Lung (tissue), 11 donors: ENCODE measurements at regions not wholly inside any gene's neighbourhood (a gene's known extent, or its start where the extent isn't known, plus 50 kb on each side); places are given as distances from the start of the nearest gene placed in this dataset.

Experiments used
- ATAC-seq: fragments of 200-7000 bp; cut with Tn5 transposase; one replicate; pipeline ENCODE4 v1.9.1; 2020; ENCODE audit warnings: moderate number of reproducible peaks; ENCODE audit not compliant: insufficient read depth, low FRiP score
- DNase-seq, 3 donors: peaks; one replicate each; pipeline ENCODE4 v3.0.0-alpha.2; 2013 to 2017
- H3K27ac ChIP-seq, 2 donors: one replicate each; pipeline ENCODE4 v1.5.1; 2013; ENCODE audit warnings: mild to moderate bottlenecking in 2 of 2, moderate library complexity in 2 of 2, control low read depth in 1 of 2, inconsistent platforms in 1 of 2, low read depth in 1 of 2, low read length in 1 of 2
- H3K27me3 ChIP-seq, 3 donors: one replicate each; pipeline ENCODE4 v1.5.1; 2013; ENCODE audit warnings: low read length in 2 of 3; ENCODE audit not compliant: control insufficient read depth in 3 of 3, insufficient read depth in 3 of 3
- H3K36me3 ChIP-seq, 4 donors: one replicate each; pipeline ENCODE4 v1.5.1; 2013; ENCODE audit warnings: low read length in 4 of 4, mild to moderate bottlenecking in 1 of 4, moderate library complexity in 1 of 4; ENCODE audit not compliant: control insufficient read depth in 4 of 4, insufficient read depth in 4 of 4
- H3K4me1 ChIP-seq, 5 donors: one replicate each; pipeline ENCODE4 v1.5.1; 2013; ENCODE audit warnings: low read length in 5 of 5, mild to moderate bottlenecking in 2 of 5, moderate library complexity in 1 of 5; ENCODE audit not compliant: control insufficient read depth in 5 of 5, insufficient read depth in 5 of 5
- H3K4me3 ChIP-seq: one replicate; pipeline ENCODE4 v1.5.1; 2013; ENCODE audit warnings: mild to moderate bottlenecking, control low read depth, moderate library complexity
- H3K9ac ChIP-seq, 2 donors: one replicate each; pipeline ENCODE4 v1.5.1; 2013; ENCODE audit warnings: low read length in 2 of 2, control low read depth in 1 of 2; ENCODE audit not compliant: insufficient read depth in 1 of 2
- H3K9me3 ChIP-seq, 4 donors: one replicate each; pipeline ENCODE4 v1.5.1; 2013; ENCODE audit warnings: low read length in 3 of 4, mild to moderate bottlenecking in 1 of 4, moderate library complexity in 1 of 4; ENCODE audit not compliant: control insufficient read depth in 4 of 4, insufficient read depth in 3 of 4
- WGBS, 2 donors: extraction: QIAGEN DNeasy Blood & Tissue Kit; methylation state at CpG; one replicate each; pipeline ENCODE4 v1.1.7; 2013; 5-methylcytosine and 5-hydroxymethylcytosine counted together
- TF ChIP-seq, protein P1 (sequence below): IDR thresholded peaks from 2 replicates; pipeline ENCODE4 v1.5.1; 2012; ENCODE audit warnings: mild to moderate bottlenecking; ENCODE audit errors: control extremely low read depth, extremely low read depth
- donor health status: control.
- donor health status: control.
- donor health status: Bipolar disorder and iron deficiency.
- donor health status: healthy.
- donor health status: DM: yes; HTN: yes; CAD: no.

DNA sequence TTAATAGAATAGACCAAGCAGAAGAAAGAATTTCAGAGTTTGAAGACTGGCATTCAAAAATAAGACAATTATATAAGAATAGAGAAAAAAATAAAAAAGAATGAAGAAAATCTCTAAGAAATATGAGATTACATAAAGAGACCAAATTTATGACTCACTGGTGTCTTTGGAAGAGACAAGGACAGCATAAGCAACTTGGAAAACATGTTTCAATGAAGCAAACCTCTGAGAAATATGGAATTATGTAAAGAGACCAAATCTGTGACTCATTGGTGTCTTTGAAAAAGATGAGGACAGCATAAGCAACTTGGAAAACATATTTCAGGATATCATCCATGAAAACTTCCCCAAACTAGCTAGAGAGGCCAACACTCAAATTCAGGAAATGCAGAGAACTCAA lies 60.4 kb upstream of the LYPLAL1 start:
- ATAC-seq (no peak), DNase-seq (no peak)
- H3K27ac ChIP-seq, result no peak overlapping the region
- H3K4me3 ChIP-seq, result no peak overlapping the region
- no peak overlapping the region for H3K9ac ChIP-seq
- no peaks in the 10 kb centered on the region for H3K36me3 ChIP-seq
- no peaks in the 10 kb centered on the region for H3K27me3 ChIP-seq
- no peaks in the 10 kb centered on the region for H3K4me1 ChIP-seq
- TF ChIP-seq, protein P1, sequence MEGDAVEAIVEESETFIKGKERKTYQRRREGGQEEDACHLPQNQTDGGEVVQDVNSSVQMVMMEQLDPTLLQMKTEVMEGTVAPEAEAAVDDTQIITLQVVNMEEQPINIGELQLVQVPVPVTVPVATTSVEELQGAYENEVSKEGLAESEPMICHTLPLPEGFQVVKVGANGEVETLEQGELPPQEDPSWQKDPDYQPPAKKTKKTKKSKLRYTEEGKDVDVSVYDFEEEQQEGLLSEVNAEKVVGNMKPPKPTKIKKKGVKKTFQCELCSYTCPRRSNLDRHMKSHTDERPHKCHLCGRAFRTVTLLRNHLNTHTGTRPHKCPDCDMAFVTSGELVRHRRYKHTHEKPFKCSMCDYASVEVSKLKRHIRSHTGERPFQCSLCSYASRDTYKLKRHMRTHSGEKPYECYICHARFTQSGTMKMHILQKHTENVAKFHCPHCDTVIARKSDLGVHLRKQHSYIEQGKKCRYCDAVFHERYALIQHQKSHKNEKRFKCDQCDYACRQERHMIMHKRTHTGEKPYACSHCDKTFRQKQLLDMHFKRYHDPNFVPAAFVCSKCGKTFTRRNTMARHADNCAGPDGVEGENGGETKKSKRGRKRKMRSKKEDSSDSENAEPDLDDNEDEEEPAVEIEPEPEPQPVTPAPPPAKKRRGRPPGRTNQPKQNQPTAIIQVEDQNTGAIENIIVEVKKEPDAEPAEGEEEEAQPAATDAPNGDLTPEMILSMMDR, result no peak
- peaks cover 0 to 5% (median 0%) of the 10 kb centered on the region in 4 donors for H3K9me3 ChIP-seq

DNA sequence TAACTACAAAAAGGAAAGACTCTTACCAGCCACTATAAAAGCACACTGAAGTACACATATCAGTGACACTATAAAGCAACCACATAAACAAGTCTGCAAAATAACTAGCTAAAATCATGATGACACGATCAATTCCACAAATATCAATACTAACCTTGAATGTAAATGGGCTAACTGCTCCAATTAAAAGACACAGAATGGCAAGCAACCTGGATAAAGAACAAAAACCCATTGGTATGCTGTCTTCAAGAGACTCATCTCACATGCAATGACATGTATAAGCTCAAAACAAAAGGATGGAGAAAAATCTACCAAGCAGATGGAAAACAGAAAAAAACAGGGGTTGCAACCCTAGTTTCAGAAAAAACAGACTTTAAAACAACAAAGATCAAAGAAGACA lies 59.7 kb upstream of the LYPLAL1 start:
- no peak overlapping the region for H3K9ac ChIP-seq
- no peaks in the 10 kb centered on the region for H3K27me3 ChIP-seq
- no peak overlapping the region for H3K27ac ChIP-seq
- H3K4me1 ChIP-seq, result no peaks in the 10 kb centered on the region
- no peak overlapping the region for H3K4me3 ChIP-seq
- WGBS, 2 donors, result 93 to 97% methylated on average over 1 of the region's 1 CpG
- ATAC-seq (no peak), DNase-seq (no peak)
- TF ChIP-seq, protein P1, result no peak
- H3K9me3 ChIP-seq, result peaks cover 0 to 5% (median 0%) of the 10 kb centered on the region in 4 donors
- no peaks in the 10 kb centered on the region for H3K36me3 ChIP-seq

DNA sequence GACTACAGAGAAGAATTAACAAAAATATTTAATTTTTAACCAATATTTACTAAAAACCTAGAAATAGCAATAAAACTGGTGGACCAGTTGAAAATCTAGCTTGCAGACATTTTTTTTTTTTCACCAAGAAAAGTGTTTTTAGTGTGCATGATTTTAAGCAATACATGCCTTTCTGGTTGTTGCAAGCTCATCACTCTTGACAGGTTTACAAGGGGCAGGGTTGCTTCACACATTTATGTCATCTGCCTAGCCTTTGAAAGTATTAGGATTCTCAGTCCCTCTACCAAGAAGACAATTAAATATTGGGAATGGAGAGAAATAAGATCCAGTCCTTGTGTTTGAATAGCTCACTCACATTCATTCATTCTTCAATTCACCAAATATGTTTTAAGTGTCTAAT lies 53.8 kb upstream of the LYPLAL1 start:
- H3K9me3 ChIP-seq, result no peaks in the 10 kb centered on the region
- no peak for ATAC-seq
- H3K4me3 ChIP-seq, result no peak overlapping the region
- H3K4me1 ChIP-seq, result peaks cover 0 to 35% (median 0%) of the 10 kb centered on the region in 5 donors
- no peaks in the 10 kb centered on the region for H3K36me3 ChIP-seq
- no peak for DNase-seq
- no peak overlapping the region for H3K27ac ChIP-seq
- TF ChIP-seq, protein P1, result no peak
- H3K9ac ChIP-seq, result no peak overlapping the region
- no peaks in the 10 kb centered on the region for H3K27me3 ChIP-seq
